ENCODE measurements at regions not wholly inside any gene's neighbourhood (a gene's known extent, or its start where the extent isn't known, plus 50 kb on each side); places are given as distances from the start of the nearest gene placed in this dataset.
A peak's percentile ranks its signal among the peaks of the same experiment; 100 is the strongest.
"Not testable (repeated sequence)": the region's sequence is repeated elsewhere in the genome, so short reads cannot be mapped to it uniquely, and the experiment has no call there.

DNA sequence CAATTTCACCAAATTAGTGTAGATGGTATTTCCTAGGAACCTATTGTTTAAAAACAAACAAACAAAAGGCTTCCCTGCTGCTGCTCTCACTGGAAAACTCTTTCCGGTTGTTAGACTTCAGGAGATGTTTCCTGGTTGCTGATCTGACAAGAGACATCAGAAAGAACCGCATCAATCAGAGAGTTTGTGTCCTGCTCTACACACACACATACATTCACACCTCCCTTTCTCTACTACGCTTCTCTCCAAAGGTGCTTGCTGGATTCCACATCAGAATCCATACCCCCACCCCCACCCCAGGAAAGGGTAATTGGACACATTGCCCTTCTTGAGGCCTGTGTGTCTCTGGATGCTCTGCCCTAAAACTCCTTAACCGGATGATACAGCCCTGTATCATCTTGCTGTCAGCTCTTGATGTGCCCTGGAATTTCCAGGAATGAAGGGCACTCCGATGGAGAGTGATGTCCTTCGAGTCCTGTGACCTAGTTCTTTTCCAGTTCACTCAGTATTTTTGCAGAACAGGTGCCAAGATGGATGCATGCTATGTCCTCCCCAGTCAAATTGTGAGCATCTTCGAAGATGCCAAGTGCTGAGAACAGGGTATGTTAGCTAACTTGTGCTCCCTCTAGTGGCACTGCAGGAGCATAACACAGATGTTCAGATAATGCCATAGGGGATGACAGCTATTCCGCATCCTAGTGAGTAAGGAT is 113.7 kb upstream of the SLC35F3 start:
- peak in 1 of 2 experiments; percentile 8 for DNase-seq

DNA sequence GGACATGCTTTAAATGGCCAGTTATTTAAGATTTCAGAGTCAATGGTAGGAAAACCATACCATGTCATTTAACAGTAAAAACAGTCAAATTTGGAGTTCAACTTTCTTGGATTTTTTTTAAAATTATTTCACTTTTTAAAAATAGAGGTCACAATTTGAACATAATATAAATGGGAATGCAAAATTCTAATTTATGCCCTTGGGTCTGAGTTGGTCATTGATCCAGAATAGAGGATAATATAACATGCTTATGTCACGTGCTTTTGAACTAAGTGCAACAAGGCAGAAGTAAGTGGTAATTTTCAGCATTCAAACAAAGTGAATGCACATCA is 113.1 kb upstream of the SLC35F3 start:
- no peak for DNase-seq

DNA sequence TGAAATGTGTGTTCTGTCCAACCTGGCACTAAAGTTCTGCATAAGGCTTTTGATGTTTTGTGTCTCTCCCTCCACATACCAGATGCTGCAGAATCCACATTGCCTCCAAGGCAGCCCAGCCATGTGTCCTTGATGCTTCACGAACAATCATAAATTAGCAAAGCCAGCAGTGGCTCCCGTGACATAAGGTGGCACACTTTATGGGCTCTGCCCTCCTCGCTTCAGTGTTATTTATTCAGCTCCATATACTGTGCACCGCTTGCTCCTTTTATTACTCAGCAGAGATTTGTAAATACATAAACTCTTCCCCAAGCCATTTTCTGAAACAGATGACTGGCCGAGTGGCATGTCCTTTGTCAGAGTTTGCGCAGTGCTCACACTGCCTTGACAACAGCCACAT is 112.8 kb upstream of the SLC35F3 start:
- no peak for DNase-seq

DNA sequence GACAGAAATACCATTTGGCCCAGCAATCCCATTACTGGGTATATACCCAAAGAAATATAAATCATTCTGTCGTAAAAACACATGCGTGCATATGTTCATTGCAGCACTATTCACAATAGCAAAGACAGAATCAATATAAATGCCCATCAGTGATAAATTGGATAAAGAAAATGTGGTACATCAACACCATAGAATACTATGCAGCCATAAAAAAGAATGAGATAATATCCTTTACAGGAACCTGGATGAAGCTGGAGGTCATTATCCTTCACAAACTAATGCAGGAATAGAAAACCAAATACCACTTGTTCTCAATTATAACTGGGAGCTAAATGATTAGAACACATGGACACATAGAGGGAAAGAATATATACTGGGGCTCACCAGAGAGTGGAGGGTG is 109.6 kb upstream of the SLC35F3 start:
- DNase-seq, result no peak

DNA sequence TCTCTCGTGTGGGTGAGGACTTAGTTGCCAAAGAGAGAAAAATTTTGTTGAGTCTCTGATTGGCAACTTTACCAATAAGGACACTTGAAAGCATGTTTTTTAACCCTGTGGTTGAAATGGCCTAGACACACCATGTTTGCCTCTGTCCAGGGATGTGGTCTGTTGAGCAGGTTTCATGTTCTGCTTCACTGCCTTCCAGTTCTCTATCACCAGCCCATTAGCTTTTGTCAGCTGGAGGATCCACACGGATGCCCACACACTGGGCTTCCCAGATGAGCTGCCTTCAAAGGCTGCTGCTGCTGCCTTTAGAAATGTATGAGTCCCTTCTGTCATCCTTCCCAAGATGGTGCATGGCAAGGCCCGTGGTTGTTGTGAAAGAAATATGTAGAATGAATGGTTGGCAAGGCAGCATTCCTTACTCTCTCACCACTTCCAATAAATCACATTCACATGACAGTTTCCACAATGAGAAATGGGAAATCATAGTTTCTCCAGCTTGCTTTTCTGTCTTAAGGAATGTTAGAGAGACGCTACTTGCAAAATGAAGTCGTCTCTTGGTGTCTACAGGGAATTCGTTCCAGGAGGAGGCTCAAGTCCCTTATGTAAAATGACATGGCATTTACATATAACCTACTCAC is 108.2 kb upstream of the SLC35F3 start:
- no peak for DNase-seq

DNA sequence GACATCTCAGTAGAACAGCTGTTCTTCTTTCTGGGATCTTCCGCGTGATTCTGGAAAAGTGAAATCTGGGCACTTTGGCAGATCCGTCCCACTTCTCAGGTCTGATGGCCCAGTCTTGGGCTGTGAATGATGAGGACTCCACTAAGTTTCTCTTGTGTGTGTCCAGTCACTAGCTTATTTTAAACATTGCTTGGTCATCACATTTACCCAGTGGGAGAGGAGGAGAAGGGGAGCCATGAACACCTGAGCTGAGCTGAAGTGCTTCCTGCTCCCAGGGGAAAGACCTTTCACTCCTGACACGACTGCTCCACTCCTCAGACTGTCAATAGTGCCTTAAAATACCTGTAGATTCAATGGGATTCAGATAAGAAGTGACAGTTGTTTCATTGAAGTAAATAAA is 101.9 kb upstream of the SLC35F3 start:
- DNase-seq, result no peak

DNA sequence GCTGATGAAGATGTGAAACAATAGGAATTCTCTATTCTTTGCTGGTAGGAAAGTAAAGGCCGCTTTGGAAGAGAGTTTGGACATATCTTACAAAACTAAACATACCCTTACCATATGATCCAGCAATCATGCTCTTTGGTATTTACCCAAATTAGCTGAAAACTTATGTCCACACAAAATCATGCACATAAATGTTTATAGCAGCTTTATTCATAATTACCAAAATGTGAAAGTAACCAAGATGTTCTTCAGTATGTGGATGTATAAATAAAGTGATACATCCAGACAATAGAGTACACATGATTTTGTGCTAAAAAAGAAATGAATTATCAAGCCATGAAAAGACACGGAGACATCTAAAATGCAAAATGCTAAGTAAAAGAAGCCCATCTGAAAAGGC is 98.7 kb upstream of the SLC35F3 start:
- no peak for DNase-seq

DNA sequence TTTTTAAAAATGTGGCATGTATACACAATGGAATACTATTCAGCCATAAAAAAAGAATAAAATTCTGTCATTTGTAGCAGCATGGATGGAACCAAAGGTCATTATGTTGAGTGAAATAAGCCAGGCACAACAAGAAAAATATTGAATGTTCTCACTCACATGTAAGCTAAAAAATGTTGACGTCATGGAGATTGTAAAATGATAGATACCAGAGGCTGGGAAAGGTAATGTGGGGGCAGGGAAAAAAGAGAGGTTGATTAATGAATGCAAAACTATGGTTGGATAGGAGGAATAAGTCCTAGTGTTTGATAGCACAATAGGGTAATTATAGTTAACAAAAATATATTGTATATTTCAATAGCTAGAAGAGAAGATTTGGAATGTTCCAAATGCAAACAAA is 89.1 kb upstream of the SLC35F3 start:
- no peak for DNase-seq

DNA sequence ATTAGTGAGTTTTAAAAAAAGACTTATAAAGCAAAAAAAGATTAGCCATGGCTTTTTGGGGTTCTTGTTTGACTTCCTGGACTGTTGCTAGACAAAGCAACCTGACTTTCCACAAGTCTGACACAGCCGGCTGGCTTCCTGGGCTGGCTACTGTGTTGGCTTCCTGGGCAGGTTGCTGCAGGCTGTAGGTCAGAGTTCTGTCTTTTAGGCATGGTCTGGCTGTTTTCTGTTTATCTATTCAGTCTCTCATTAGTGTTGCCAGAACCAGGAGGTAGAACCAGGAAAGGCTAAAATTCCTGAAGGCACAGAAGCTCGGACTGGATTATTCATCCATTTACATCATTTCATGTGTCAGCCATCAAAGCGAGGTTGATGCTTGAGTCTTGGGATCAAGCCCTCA is 88.6 kb upstream of the SLC35F3 start:
- no peak for DNase-seq

DNA sequence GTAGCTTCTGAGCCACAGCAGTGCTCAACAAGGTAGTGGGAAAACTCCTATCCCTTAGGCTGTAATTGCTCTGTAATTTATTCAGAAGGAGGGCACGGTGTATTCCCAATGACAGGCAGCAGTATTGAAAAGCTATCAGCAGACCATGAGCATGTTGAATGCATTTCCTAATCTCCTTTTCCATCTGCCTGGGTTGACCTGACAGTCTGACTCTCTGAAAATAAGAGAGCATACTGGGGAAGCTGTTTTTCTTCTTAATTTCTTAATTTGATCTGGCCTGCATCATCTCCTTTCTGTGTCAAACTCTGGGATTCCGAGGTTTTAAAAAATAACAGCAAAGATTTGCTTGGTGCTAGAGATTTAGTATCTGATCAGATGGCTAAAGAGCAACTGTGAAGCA is 88.1 kb upstream of the SLC35F3 start:
- DNase-seq, result no peak

DNA sequence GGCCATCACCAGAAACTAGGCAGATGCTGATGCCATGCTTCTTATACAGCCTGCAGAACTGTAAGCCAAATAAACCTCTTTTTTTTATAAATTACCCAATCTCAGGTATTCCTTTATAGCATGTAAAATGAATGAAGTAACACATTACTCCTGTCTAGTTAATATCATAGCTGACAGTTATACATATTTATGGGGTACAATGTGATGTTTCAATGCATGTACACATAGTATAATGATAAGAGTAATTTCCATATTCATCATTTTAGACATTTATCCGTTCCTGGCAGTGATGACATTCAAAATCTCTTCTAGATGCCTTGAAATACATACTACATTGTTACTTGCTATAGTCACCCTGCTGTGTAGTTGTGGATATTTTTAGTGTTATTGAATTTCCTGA is 85.4 kb upstream of the SLC35F3 start:
- no peak for DNase-seq

DNA sequence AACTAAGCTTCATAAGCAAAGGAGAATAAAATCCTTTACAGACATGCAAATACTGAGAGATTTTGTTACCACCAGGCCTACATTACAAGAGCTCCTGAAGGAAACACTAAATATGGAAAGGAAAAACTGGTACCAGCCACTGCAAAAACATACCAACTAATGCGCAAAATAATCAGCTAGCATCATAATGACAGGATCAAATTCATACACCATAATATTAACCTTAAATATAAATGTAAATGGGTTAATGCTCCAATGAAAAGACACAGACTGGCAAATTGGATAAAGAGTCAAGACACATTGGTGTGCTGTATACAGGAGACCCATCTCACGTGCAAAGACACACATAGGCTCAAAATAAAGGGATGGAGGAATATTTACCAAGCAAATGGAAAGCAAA is 80.3 kb upstream of the SLC35F3 start:
- DNase-seq, result not testable (repeated sequence)

DNA sequence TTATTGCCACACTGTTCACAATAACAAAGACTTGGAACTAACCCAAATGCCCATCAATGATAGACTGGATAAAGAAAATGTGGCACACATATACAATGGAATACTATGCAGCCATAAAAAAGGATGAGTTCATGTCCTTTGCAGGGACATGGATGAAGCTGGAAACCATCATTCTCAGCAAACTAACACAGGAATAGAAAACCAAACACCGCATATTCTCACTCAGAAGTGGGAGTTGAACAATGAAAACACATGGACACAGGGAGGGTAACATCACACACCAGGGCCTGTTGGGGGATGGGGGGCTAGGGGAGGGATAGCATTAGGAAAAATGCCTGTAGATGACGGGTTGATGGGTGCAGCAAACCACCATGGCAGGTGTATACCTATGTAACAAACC is 76.5 kb upstream of the SLC35F3 start:
- not testable (repeated sequence) for DNase-seq

DNA sequence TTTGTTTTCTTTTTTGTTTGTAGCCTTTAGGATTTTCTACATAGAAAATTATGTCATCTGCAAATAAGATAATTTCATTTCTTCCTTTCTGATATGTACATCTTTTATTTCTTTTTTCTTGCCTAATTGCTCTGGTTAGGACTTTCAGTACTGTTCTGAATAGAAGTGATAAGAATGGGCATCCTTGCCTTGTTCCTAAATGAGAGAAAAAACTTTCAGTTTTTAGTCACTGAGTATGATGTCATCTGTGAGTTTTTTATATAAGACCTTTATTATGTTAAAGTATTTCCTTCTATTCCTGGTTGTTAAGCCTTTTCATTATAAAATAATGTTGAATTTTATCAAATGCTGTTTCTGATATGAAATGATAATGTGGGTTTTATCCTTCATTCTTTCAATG is 76.0 kb upstream of the SLC35F3 start:
- DNase-seq, result no peak

DNA sequence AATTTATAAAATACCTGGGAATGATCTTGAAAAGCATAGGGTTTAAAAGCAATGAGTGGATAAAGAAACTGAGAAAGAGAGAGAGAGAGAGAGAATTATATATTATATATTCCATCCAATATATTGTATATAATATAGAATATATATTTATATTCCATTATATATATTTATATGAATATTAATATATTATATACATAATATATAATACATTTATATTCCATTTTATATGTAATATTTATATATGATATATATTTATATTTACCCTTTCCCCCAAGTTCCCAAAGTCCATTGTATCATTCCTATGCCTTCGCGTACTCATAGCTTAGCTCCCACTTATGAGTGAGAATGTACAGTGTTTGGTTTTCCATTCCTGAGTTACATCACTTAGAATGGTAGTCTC is 69.9 kb upstream of the SLC35F3 start:
- DNase-seq, result no peak

DNA sequence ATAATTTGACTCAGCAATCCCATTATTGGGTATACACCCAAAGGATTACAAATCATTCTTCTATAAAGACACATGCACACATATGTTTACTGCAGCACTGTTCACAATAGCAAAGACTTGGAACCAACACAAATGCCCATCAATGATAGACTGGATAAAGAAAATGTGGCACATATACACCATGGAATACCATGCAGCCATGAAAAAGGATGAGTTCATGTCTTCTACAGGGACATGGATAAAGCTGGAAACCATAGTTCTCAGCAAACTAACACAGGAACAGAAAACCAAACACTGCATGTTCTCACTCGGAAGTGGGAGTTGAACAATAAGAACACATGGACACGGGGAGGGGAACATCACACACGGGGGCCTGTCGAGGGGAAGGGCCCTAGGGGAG is 66.3 kb upstream of the SLC35F3 start:
- DNase-seq, result not testable (repeated sequence)

DNA sequence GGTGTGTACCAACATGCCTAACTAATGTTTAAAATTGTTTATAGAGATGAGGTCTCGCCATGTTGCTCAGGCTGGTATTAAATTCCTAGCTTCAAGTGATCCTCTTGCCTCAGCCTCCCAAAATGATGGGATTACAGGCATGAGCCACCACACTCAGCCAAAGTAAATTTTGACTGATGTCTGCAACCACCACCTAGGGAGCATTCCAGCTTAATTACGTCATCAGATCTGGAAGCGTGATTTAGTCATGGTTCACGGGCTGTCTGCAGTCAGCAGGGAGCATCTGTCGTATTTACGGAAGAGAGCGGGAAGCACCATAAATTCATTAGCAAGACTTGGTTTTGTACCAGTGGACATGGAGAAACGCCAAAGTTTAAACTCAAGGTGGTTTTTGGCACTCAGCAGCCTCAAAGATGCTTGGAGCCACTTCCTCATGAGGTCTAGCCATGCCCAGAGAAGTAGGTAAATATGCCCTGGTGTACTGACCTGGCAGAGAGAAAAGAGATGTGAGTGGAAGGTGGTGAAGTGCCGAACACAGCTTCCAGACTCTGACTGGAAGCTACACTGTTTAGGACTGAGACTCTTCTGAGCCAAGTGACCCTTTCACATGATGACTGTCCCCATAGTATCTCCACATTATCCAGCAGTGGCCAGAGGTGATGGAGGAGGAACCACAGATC is 60.8 kb upstream of the SLC35F3 start:
- no peak for DNase-seq

DNA sequence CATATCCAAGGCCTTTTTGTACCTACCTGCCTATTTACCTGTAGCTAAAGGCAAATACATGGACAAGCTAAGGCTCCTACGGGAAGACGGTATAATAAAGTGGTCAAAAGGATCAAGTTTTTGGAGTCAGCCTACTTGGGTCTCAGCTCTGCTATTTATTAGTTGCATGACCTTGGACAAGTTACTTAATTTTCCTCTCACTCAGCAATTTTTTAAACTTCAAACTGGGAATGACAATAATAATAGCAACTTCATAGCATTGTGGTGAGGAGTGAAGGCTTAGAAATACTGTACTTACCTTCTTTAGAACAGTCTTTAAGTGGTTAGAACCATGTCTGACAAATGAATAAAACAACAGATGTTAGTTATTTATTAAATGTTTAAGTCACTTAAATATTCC is 60.2 kb upstream of the SLC35F3 start:
- no peak for DNase-seq

DNA sequence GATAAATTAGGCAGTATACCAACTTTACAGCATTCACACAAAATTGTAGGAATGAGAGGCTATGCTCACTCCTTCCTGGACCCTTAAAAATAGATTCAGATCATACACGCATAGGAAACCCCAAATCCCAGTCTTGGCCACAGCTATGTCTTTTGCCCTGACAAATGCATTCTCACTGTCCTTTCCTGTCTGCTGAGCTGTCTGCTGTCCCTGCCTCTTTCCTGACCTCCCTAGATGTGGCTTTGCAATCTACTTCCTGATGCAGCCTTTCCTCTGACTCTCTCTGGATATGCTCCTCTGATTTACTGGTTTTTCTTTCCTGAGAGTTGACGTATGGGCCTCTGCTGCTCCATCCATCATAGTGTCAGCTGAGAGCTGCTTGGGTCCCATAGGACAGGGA is 59.8 kb upstream of the SLC35F3 start:
- DNase-seq, result no peak
